DOHH2 (cell line): ENCODE measurements at regions not wholly inside any gene's neighbourhood (a gene's known extent, or its start where the extent isn't known, plus 50 kb on each side); places are given as distances from the start of the nearest gene placed in this dataset.

Experiments used
- H3F3A ChIP-seq: fragments of 200-600 bp; sonication (generic), shearing (Covaris generic); 2 replicates; pipeline ENCODE4 v1.6.0; 2016; ENCODE audit warnings: antibody characterized with exemption, mild to moderate bottlenecking; ENCODE audit not compliant: control insufficient read depth, insufficient read depth
- H3K27ac ChIP-seq: fragments of 200-600 bp; sonication (generic); 2 replicates; pipeline ENCODE4 v1.5.1; 2014; ENCODE audit warnings: low read depth, mild to moderate bottlenecking, low read length, moderate library complexity
- H3K27me3 ChIP-seq: fragments of 200-600 bp; sonication (generic); 2 replicates; pipeline ENCODE4 v1.6.1; 2014; ENCODE audit warnings: mild to moderate bottlenecking, low read length, mixed read lengths; ENCODE audit not compliant: control insufficient read depth
- H3K36me3 ChIP-seq: fragments of 200-600 bp; sonication (generic); 2 replicates; pipeline ENCODE4 v1.6.1; 2014; ENCODE audit warnings: mild to moderate bottlenecking, low read length, moderate library complexity, mixed read lengths; ENCODE audit not compliant: control insufficient read depth
- H3K4me1 ChIP-seq: fragments of 200-600 bp; sonication (generic); 2 replicates; pipeline ENCODE4 v1.6.1; 2014; ENCODE audit warnings: mild to moderate bottlenecking, low read length, mixed read lengths; ENCODE audit not compliant: control insufficient read depth
- H3K4me2 ChIP-seq: fragments of 200-600 bp; sonication (generic); 2 replicates; pipeline ENCODE4 v1.6.0; 2014; ENCODE audit warnings: mild to moderate bottlenecking, low read length, moderate library complexity
- H3K4me3 ChIP-seq: fragments of 200-600 bp; sonication (generic); 2 replicates; pipeline ENCODE4 v1.5.1; 2014; ENCODE audit warnings: mild to moderate bottlenecking, low read length, mixed read lengths
- H3K79me2 ChIP-seq: fragments of 200-600 bp; sonication (generic); 2 replicates; pipeline ENCODE4 v1.6.1; 2014; ENCODE audit warnings: mild to moderate bottlenecking, low read length, mixed read lengths; ENCODE audit not compliant: control insufficient read depth
- H3K9me2 ChIP-seq: fragments of 200-600 bp; sonication (generic); replicated peaks from 2 replicates; pipeline ENCODE4 v1.6.1; 2014; ENCODE audit warnings: mild to moderate bottlenecking, low read length, mixed read lengths; ENCODE audit not compliant: control insufficient read depth
- H3K9me3 ChIP-seq: fragments of 200-600 bp; sonication (generic); 2 replicates; pipeline ENCODE4 v1.6.1; 2014; ENCODE audit warnings: antibody characterized with exemption, low read length, mixed read lengths; ENCODE audit not compliant: control insufficient read depth, insufficient read depth
- H4K20me1 ChIP-seq: fragments of 200-600 bp; sonication (generic); 2 replicates; pipeline ENCODE4 v1.6.0; 2014; ENCODE audit warnings: low read depth, mild to moderate bottlenecking, antibody characterized with exemption, low read length, moderate library complexity; ENCODE audit not compliant: control insufficient read depth, insufficient read depth
- EZH2phosphoT487 ChIP-seq: fragments of 200-600 bp; sonication (generic); IDR thresholded peaks from 2 replicates; pipeline ENCODE4 v1.6.1; 2017; ENCODE audit warnings: borderline replicate concordance, mild to moderate bottlenecking, antibody characterized with exemption, low read length, moderate library complexity, mixed read lengths
- TF ChIP-seq, protein P1 (sequence below): fragments of 200-600 bp; sonication (generic); IDR thresholded peaks from one replicate; pipeline ENCODE4 v1.5.1; 2014; ENCODE audit warnings: antibody characterized with exemption, mild to moderate bottlenecking, low read depth, low read length; ENCODE audit not compliant: poor library complexity, severe bottlenecking

DNA sequence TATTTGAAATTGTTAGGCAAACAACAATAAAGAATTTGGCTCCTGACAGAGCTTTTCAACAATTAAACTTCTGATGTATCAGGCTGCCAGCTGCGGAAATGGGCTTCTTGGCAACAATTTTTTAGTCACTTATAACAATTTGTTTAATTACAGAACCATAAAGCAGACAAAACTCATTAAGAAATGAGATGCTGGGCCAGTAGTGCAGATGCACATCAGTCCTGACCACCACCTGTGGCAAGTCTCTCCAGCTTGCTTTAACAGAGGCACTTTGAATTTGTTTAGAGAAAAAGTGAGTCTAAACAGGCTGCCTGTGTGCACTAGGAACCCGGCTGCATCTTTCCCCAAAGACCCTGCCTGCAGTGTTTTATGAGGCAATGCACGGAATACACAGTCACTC, 1124.4 kb downstream of the NXPH1 start:
- H3K4me2 ChIP-seq, result no peak overlapping the region
- no peaks in the 10 kb centered on the region for H3K27me3 ChIP-seq
- no peak overlapping the region for H3K27ac ChIP-seq
- no peaks in the 10 kb centered on the region for H4K20me1 ChIP-seq
- TF ChIP-seq, protein P1, sequence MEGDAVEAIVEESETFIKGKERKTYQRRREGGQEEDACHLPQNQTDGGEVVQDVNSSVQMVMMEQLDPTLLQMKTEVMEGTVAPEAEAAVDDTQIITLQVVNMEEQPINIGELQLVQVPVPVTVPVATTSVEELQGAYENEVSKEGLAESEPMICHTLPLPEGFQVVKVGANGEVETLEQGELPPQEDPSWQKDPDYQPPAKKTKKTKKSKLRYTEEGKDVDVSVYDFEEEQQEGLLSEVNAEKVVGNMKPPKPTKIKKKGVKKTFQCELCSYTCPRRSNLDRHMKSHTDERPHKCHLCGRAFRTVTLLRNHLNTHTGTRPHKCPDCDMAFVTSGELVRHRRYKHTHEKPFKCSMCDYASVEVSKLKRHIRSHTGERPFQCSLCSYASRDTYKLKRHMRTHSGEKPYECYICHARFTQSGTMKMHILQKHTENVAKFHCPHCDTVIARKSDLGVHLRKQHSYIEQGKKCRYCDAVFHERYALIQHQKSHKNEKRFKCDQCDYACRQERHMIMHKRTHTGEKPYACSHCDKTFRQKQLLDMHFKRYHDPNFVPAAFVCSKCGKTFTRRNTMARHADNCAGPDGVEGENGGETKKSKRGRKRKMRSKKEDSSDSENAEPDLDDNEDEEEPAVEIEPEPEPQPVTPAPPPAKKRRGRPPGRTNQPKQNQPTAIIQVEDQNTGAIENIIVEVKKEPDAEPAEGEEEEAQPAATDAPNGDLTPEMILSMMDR, result no peak
- no peak for TF ChIP-seq EZH2phosphoT487
- H3K79me2 ChIP-seq, result no peaks in the 10 kb centered on the region
- H3K36me3 ChIP-seq, result no peaks in the 10 kb centered on the region
- H3K9me2 ChIP-seq, result no peaks in the 10 kb centered on the region
- H3K9me3 ChIP-seq, result no peaks in the 10 kb centered on the region
- no peaks in the 10 kb centered on the region for H3F3A ChIP-seq
- H3K4me3 ChIP-seq, result no peak overlapping the region
- H3K4me1 ChIP-seq, result no peaks in the 10 kb centered on the region

GRCh38 chr7:9575716-9576115, 1142.3 kb downstream of the NXPH1 start:
- Histone ChIP-seq H3K27me3 (no peaks in the 10 kb centered on the region), H3K9me2 (no peaks in the 10 kb centered on the region; the same call in 1 of the 2 replicates)

GRCh38 chr7:9582824-9583223, 1149.4 kb downstream of the NXPH1 start:
- H4K20me1 ChIP-seq, result no peaks in the 10 kb centered on the region
- H3K4me1 ChIP-seq, result no peaks in the 10 kb centered on the region
- no peak overlapping the region for H3K27ac ChIP-seq
- H3K79me2 ChIP-seq, result no peaks in the 10 kb centered on the region
- no peak overlapping the region for H3K4me3 ChIP-seq
- TF ChIP-seq, protein P1, result no peak
- no peak for TF ChIP-seq EZH2phosphoT487
- H3K36me3 ChIP-seq, result no peaks in the 10 kb centered on the region
- H3K9me2 ChIP-seq, result no peaks in the 10 kb centered on the region
- no peaks in the 10 kb centered on the region for H3K27me3 ChIP-seq
- no peak overlapping the region for H3K4me2 ChIP-seq
- H3K9me3 ChIP-seq, result no peaks in the 10 kb centered on the region
- H3F3A ChIP-seq, result no peaks in the 10 kb centered on the region

More at GRCh38 chr7:9575716-9576115, 1142.3 kb downstream of the NXPH1 start:
- Histone ChIP-seq H3K4me1 (no peaks in the 10 kb centered on the region), H3K27ac (no peak overlapping the region), H3K36me3 (no peaks in the 10 kb centered on the region), H3K79me2 (no peaks in the 10 kb centered on the region), H3K4me3 (no peak overlapping the region), H3K4me2 (no peak overlapping the region), H3K9me3 (no peaks in the 10 kb centered on the region), H3F3A (no peaks in the 10 kb centered on the region), H4K20me1 (no peaks in the 10 kb centered on the region)
- no peak for TF ChIP-seq EZH2phosphoT487
- TF ChIP-seq, protein P1, result no peak

GRCh38 chr7:9598411-9598810, 1165.0 kb downstream of the NXPH1 start:
- TF ChIP-seq EZH2phosphoT487, result no peak
- TF ChIP-seq, protein P1, result no peak
- H3K4me3 ChIP-seq, result no peak overlapping the region

More at GRCh38 chr7:9598411-9598810, 1165.0 kb downstream of the NXPH1 start:
- no peaks in the 10 kb centered on the region for H4K20me1 ChIP-seq
- H3K9me3 ChIP-seq, result no peaks in the 10 kb centered on the region
- H3K27ac ChIP-seq, result no peak overlapping the region
- H3K36me3 ChIP-seq, result no peaks in the 10 kb centered on the region
- H3K27me3 ChIP-seq, result no peaks in the 10 kb centered on the region
- H3K79me2 ChIP-seq, result no peaks in the 10 kb centered on the region
- H3K9me2 ChIP-seq, result no peaks in the 10 kb centered on the region; the same call in 1 of the 2 replicates
- H3K4me1 ChIP-seq, result no peaks in the 10 kb centered on the region
- no peak overlapping the region for H3K4me2 ChIP-seq
- H3F3A ChIP-seq, result no peaks in the 10 kb centered on the region
